ENCODE measurements at regions not wholly inside any gene's neighbourhood (a gene's known extent, or its start where the extent isn't known, plus 50 kb on each side); places are given as distances from the start of the nearest gene placed in this dataset.

DNA sequence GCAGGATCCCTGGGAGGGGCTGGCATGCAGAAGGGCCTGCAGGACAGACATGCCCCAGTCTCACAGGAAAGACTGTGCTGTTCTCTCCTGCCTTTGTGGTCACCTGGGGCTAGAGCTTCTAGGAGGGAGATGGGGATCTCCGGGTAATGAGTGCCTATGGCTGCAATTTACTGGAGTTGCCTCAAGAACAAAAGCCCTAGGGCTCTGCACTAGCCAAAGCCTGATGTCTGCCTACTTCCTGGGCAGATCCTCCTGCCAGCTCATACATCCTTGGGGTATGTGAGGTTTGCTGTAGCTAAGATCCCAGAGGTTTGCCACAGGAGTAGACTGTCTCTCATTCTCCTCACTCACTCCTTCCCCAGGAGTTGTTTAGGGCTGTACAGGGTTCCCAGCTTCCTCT is 106.9 kb upstream of the PPFIA2 start:
- intact Hi-C loops (cut with DNase I) = no loop called here
- Histone ChIP-seq H3K4me3 (replicated peaks in 1 of 3) (no peak overlapping the region), H3K27me3 (no peaks in the 10 kb centered on the region), H3K27ac (no peak overlapping the region), H3K36me3 (no peaks in the 10 kb centered on the region), H3K9me3 (no peaks in the 10 kb centered on the region), H3K4me1 (no peaks in the 10 kb centered on the region)
- WGBS, 2 donors = 89% methylated on average over 1 of the region's 1 CpG; no CpG with 5 or more reads in 1 of the 2 donors
- no peak for DNase-seq
- no peak for TF ChIP-seq POLR2A (IDR thresholded peaks at IDR 0.05)
- TF ChIP-seq, protein P1, sequence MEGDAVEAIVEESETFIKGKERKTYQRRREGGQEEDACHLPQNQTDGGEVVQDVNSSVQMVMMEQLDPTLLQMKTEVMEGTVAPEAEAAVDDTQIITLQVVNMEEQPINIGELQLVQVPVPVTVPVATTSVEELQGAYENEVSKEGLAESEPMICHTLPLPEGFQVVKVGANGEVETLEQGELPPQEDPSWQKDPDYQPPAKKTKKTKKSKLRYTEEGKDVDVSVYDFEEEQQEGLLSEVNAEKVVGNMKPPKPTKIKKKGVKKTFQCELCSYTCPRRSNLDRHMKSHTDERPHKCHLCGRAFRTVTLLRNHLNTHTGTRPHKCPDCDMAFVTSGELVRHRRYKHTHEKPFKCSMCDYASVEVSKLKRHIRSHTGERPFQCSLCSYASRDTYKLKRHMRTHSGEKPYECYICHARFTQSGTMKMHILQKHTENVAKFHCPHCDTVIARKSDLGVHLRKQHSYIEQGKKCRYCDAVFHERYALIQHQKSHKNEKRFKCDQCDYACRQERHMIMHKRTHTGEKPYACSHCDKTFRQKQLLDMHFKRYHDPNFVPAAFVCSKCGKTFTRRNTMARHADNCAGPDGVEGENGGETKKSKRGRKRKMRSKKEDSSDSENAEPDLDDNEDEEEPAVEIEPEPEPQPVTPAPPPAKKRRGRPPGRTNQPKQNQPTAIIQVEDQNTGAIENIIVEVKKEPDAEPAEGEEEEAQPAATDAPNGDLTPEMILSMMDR (IDR thresholded peaks at IDR 0.05) = no peak

DNA sequence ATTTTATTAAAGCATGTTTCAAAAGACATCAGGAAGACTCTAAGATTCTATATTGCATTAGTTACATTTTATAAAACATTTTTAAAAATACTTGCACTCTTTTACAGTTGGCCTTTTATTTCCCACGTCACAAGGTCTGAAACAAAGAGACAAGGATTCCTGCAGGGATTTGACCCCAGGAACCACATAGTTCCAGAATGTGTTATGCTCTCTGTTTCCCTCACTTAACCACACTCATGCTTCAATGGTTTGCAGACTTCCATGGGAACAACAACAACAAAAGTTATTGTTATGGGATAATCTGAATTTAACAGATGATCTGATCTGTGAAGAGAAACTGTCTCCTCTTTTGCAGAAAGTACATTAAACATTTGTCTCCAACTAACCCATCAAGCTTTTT is 104.3 kb upstream of the PPFIA2 start:
- WGBS, 2 donors = 44 to 49% methylated on average over 1 of the region's 1 CpG
- intact Hi-C loops (cut with DNase I) = no loop called here

DNA sequence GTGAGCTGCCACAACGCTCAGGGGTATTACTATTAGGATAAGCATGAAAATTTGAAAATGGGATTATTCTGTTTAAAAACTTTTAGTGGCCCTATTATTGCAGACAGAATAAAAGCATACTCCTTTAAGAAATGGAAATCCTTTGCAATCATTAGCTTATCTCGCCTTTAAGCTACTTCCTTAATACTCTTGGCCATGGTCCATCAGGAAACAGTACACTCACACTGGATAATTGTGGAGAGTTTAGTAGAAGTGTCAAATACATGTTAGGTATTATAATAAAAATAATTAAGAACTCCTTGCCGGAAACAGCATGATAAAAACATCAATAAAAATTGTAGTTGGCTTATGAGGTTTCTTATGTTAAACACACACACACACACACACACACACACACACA is 100.4 kb upstream of the PPFIA2 start:
- TF ChIP-seq, protein P1 (IDR thresholded peaks at IDR 0.05) = no peak
- no peak for TF ChIP-seq POLR2A (IDR thresholded peaks at IDR 0.05)
- intact Hi-C loops (cut with DNase I) = no loop called here
- 56 to 67% methylated on average over 3 of the region's 3 CpGs for WGBS, 2 donors
- DNase-seq = no peak
- no peak overlapping the region for H3K27ac ChIP-seq
- no peaks in the 10 kb centered on the region for H3K36me3 ChIP-seq
- H3K27me3 ChIP-seq = no peaks in the 10 kb centered on the region
- H3K9me3 ChIP-seq = no peaks in the 10 kb centered on the region
- no peak overlapping the region for H3K4me3 ChIP-seq (replicated peaks in 1 of 3)
- no peaks in the 10 kb centered on the region for H3K4me1 ChIP-seq

More for the DNA sequence above, 104.3 kb upstream of the PPFIA2 start:
- Histone ChIP-seq H3K9me3 (no peaks in the 10 kb centered on the region), H3K4me1 (no peaks in the 10 kb centered on the region), H3K36me3 (no peaks in the 10 kb centered on the region), H3K4me3 (replicated peaks in 1 of 3) (no peak overlapping the region), H3K27me3 (no peaks in the 10 kb centered on the region), H3K27ac (no peak overlapping the region)
- no peak for DNase-seq
- no peak for TF ChIP-seq POLR2A (IDR thresholded peaks at IDR 0.05)
- TF ChIP-seq, protein P1 (IDR thresholded peaks at IDR 0.05) = no peak

DNA sequence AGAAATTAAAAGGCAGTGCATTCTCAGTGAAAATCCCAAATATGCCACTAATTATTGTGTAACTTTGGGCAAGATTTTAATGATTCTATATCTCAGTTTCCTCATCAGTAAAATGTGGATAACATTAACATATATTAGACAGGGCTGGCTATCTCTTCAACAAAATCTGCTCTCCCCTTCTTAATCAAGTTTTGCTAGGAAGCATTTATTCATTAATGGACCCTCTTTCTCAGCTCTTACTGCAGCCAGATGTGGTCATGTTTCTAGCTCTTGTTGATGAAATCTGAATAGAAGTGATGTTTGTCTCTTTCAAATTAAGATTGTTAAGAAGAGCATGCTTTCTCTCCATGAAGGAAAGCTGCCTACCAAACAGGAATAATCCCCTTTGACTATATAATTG is 84.4 kb upstream of the PPFIA2 start:
- Histone ChIP-seq H3K27me3 (no peaks in the 10 kb centered on the region), H3K4me1 (no peaks in the 10 kb centered on the region), H3K27ac (no peak overlapping the region), H3K36me3 (no peaks in the 10 kb centered on the region), H3K4me3 (replicated peaks in 1 of 3) (no peak overlapping the region), H3K9me3 (no peaks in the 10 kb centered on the region)
- no peak for TF ChIP-seq POLR2A (IDR thresholded peaks at IDR 0.05)
- TF ChIP-seq, protein P1 (IDR thresholded peaks at IDR 0.05) = no peak
- intact Hi-C loops (cut with DNase I) = no loop called here
- DNase-seq = no peak

DNA sequence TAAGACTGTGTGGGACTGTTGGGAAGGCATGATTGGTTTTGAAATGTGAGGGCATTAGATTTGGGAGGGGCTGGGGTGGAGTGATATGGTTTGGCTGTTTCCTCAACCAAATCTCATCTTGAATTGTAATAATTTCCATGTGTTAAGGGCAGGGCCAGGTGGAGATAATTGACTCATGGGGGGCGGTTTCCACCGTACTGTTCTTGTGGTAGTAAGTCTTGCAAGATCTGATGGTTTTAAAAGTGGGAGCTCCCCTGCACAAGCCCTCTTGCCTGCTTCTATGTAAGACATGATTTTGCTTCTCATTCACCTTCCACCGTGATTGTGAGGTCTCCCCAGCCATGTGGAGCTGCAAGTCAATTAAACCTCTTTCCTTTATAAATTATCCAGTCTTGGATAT is 76.6 kb upstream of the PPFIA2 start:
- no peak overlapping the region for H3K27ac ChIP-seq
- DNase-seq = no peak
- no peak for TF ChIP-seq POLR2A (IDR thresholded peaks at IDR 0.05)
- TF ChIP-seq, protein P1 (IDR thresholded peaks at IDR 0.05) = no peak
- WGBS, 2 donors = 80 to 89% methylated on average over 3 of the region's 3 CpGs
- intact Hi-C loops (cut with DNase I) = no loop called here
- no peaks in the 10 kb centered on the region for H3K36me3 ChIP-seq
- no peaks in the 10 kb centered on the region for H3K9me3 ChIP-seq
- no peaks in the 10 kb centered on the region for H3K4me1 ChIP-seq
- no peaks in the 10 kb centered on the region for H3K27me3 ChIP-seq
- H3K4me3 ChIP-seq (replicated peaks in 1 of 3) = no peak overlapping the region

Data from thyroid gland (tissue), 4 donors.